HG03097 (cell line): ENCODE measurements at regions not wholly inside any gene's neighbourhood (a gene's known extent, or its start where the extent isn't known, plus 50 kb on each side); places are given as distances from the start of the nearest gene placed in this dataset.

ENCODE experiments used
- ATAC-seq: cut with Tn5 transposase; IDR thresholded peaks from one replicate; pipeline ENCODE4 v1.9.1; 2021; ENCODE audit not compliant: unreplicated experiment, low FRiP score

DNA sequence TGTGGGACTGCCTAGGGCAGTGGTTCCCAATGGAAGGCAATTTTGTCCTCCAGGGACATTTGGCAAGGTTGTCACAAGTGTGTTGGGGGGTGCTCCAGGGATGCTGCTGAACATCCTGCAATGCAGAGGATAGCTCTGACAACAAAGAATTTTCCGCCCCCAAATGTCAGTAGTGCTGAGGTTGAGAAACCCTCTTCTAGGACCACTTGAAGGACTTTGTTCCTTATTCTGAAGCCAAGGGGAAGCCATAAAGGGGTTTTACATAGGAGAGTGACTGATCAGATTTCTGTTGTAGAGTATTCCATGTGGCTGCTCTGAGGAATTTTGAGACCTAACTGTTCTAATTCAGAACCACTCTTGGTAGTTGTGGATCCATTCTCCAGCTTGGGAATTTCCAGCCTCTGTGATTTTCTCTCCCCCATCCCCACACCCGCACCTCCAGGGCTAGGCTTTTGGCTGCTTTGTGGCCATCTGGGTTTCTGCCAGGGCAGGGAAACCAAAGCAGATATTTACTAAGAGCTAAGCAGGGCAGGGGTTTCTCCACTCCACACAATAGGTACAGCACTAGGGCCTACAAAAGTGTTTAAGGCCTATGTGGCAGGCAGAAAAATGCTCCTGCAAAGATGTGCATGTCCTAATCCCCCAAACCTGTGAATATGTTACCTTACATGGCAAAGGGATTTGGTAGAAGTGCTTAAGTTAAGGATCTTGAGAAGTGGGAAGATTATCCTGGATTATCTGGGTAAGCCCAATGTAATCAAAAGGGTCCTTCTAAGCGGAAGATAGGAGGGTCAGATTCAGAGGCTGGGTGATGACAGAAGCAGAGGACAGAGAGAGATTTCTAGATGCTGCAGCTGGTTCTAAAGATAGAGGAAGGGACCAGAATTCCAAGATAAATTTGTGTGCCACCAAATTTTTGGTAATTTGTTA lies 135.4 kb downstream of the TMEM17 start:
- no peak for ATAC-seq

DNA sequence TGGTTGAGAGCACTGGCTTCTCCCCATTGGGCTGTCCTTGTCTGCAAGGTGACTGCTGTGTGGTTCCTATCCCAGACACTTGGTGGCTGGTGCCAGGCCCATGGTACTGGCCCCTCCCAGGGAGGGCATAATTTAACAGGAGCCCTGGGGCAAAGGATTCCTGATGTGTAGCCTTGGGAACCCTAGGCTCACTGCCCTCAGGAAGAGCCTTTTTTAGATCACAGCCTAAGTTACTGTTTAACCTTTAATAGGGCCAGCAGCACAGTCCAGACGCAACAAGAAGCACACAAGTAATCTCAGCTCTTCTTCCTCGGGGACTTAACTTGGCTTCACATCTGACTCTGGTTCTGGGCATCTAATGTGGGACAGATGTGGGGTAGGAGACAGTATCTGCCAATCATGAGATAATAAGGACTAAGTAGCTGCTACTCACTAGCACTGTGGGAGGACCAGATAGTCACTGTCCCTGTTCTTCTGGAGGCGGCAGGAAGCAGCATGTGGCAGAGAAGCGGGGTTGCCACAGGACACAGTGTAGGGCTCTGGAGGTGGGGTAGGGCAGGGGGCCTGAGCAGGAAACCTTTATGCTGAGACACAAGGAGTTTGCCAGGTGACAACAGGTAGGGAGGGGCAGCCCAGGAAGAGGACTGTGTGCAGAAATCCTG lies 136.3 kb downstream of the TMEM17 start:
- ATAC-seq, result no peak

DNA sequence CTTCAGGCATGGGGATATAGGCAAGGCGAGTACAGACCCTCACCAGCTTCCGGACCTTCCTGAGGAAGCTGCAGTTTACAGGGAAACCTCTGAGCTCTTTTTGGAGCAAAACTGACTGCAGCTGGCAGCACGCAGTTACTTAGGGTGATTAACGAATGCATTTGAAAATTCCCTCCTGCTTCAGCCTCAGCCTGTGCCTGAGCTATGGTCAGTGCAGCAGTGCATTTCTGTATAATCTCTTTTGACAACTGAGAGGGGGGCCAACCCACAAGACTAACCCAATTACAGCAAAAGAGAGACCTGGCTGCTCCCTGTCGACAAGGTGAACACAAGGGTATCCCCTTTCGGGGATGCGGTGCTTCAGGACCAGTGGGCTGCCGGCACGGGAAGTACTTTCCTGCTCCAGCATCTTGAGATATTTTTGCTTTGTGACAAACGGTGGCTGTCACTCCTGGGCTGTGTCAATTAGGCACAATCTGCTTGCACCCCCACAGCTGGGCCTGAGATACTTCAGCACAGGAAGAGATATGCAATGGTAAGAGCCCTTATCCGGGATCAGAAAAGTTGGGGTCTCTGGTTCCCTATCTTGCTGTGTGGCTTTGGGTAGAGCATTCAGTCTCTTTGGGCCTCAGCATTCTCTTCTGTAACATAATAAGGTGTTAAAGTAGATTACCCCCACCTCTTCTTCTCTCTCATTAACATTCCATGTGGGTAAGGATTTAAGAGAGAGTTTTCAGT lies 141.0 kb downstream of the TMEM17 start:
- no peak for ATAC-seq

DNA sequence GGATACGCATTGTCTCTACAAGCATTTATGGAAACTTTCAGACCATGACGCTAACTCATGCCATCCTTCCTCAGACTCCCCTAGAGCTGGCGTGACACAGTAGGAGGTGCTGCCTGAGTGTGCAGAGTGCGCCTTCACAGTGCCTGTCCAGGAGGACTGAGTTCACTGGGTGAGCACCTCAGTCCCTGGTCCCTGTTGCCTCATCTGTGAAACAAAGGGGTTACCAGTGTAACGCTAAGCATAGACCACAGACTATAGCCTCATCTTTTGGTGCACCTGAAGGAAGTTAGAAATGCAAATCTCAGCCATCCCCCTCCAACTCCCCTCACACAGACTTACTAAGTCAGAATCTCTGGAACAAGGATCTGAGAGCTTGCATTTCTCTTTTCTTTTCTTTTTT lies 142.8 kb downstream of the TMEM17 start:
- peak; percentile 60 for ATAC-seq

DNA sequence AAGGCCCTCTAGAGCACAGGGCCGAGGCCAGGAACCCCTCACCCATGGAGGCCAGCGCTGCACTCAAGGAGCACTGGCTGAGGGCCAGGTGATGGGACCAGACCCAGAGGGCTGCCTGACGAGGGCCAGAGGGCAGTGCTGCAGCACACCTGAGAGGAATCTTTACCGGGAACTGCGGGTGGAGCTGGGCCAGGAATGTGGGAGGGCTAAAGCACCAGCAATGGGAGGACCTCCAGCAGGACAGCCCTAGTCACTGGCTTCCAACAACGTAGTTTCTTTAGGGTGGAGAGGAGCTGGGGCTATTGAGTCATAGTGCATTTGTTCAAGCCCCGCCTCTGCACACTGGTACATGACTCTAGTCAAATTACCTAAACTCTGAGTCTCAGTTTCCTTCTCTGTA lies 143.4 kb downstream of the TMEM17 start:
- ATAC-seq, result no peak

DNA sequence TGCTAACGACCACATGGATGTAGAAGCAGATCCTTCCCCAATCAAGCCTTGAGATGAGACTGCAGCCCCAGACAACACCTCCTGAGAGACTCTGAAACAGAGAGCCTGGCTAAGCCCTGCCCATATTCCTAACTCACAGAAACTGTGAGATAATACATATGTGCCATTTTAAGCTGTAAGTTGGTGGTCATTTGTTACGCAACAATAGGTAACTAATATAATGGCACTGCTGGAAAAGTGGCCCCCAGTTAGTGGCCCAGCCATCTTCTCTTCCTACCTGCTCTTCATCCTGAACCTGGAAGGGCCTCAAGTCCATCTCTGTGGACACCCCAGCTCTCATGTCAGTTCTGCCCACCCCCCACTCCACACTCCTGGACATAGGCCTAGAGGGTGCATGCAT lies 144.0 kb downstream of the TMEM17 start:
- ATAC-seq, result no peak

DNA sequence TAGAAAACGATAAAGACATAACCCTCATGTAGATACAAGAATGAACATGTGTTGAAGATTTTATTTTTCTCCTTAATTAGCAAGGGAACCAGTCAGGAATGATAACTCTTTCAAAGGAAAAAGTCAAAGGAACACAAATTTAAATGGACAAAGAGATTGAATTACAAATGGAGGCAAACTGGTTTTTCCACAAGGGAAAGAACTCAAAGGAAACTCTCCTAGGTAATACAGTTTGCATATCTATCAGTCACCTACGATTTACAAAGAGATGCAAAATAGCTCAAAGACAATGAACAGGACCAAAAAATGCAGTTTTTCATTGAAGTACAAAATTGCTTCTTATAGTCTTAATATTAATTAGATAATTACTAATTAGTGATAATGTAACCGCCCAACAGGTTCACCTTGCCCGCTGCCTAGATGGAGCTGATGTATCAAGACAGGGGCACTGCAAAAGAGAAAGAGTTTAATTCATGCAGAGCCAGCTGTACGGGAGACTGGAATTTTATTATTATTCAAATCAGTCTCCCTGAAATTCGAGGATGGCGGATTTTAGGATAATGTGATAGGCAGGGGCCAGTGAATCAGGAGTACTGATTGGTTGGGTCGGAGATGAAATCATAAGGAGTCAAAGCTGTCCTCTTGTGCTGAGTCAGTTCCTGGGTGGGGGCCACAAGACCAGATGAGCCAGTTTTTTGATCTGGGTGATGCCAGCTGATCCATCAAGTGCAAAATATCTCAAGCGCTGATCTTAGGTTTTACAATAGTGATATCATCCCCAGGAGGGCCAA lies 151.0 kb downstream of the TMEM17 start:
- no peak for ATAC-seq

DNA sequence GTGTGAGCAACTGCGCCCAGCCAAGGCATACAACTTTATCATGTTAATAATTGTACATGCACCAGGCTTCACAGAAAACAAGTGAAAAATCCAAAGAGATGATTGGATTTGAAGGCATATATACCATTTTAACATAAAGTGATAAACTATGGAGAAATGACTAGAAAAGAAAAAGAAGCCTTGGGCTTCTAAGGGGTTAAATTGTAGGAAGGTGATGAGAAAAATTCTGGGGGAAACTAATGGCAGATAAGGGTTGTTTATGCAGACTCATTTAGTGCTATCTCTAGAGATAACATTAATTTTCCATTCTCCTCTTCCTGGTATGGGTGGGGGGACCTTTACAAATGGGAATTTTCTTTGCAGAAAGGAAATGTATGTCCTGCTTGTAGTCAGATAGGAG lies 154.0 kb downstream of the TMEM17 start:
- ATAC-seq, result no peak

DNA sequence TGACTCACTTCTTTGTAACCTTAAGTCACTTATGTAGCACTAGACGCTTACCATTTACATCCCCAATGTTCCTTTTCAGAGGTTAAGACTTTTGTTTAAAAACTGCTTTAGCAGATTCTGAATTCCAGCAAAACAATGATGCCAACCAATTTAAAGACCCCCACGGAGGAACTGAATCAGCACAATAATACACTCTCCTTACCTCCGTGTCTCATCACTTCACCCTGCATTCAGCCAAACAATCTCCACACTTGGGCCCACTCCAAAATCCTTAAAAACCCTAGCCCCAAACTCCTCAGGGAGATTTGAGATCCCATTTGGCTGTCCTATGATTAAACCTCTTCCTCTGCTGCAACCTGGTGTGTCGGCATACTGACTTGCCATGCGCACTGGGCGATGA lies 153.9 kb downstream of the B3GNT2 start:
- no peak for ATAC-seq

DNA sequence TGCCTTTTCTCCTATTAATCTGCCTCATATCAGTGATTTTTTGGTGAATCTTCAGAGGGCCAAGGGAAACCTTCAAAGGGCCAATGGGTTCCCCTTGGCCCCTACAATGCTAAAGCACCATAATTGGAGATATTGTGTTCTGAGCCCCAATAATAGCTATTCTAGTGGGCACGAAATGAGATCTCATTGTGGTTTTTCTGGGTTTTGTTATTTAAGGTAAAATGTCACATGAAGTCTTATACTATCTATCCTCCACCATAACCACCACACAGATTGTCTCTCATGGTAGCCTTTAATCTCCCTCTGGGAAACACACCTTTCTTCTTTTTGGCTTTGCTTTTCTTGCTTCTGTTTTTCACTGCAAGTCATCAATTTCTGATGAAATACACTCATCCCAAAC lies 152.8 kb downstream of the B3GNT2 start:
- no peak for ATAC-seq

DNA sequence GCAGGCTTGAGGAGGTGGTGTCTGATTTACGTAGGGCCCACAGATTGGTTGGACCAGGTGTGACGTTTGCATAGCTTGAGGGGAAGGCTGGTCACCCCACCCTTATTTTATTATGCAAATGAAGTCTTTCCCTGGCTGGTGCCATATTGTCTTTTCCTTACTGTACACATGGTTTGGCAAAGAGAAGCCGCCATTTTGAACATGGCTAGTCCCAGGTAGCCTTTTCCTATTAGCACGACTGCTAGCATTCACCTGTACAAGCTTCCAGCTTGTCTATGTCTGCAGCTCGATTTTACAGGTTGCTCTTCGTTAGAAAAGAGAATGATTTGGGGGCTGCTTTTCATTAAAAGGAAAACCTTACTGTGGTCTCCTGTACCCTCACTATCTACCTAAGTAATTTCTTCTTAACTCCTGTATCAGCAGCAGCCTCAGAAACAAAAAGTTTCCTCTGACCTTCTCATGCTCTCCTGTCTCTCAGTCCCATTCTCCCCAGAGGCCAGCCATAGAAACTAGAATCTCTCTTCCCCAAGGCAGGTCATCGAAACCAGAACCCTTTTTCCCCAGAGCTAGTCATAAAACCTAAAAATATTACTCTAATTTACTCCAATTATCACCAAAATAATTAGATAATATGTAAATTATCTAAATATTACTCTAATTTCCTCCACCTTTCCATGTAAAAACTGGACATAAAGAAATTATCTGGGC lies 151.8 kb downstream of the B3GNT2 start:
- ATAC-seq, result no peak

DNA sequence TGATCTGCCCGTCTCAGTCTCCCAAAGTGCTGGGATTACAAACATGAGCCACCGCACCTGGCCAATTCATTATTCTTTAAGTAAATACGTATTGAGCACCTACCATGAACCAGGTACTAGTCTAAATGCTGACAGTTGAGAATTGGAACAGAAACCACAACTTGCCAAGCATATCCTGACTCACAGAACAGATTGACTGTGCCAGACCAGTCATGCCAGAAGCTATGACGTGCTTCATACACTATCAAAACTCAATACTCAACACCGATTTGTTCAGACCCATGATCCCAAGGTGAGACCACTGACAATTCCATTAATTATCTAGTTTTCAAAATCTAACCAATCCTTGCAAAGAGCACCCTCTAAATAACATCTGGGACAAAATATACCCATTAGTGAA lies 148.6 kb downstream of the B3GNT2 start:
- peak; percentile 56 for ATAC-seq

DNA sequence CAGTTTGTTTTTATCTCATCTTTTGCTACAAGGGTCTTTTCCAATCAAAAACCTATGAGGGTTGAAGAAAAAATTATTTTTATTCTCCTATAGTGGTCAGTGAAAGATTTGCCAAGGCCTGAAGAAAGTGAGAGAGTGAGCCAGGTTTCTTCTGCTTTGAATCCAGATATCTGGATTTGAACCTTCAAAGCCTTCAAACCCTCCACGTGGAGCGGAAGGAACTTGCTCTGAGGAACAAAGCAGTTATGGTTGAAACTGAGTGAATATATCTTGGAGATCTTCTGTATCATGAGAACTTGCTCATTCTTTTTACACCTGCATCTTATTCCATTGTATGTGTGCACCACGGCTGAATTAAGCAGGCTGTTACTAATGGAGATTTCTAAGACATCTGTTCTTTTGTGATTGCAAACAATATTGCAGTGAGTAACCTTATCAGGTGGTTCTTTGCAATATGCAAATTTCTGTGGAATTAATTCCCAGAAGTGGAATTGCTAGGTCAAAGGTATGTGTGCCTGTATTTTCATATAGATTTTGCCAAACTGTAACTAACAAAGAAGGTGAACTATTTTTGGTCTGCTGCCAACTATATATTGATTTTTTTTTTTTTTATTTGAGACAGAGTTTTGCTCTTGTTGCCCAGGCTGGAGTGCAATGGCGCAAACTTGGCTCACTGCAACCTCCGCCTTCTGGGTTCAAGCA lies 147.9 kb downstream of the B3GNT2 start:
- ATAC-seq, result no peak

DNA sequence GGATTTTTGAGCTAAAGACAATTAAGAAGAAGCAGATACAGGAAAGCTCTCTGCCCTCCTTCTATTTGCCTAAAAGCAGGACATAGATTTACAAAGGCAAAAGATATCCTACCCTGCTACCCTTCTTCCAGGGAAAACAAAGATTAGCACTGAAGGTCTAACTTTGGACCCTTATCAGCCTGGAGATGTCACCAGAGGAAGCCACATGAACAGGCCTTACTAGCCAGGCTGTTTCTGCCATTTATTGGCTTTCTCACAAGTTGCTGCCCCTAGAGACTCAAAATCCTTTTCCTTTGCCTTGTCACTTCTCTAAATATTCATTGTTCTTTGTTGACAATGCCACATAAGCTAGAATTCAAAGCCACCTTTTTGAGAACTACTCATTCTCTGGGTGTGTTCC lies 147.3 kb downstream of the B3GNT2 start:
- no peak for ATAC-seq

DNA sequence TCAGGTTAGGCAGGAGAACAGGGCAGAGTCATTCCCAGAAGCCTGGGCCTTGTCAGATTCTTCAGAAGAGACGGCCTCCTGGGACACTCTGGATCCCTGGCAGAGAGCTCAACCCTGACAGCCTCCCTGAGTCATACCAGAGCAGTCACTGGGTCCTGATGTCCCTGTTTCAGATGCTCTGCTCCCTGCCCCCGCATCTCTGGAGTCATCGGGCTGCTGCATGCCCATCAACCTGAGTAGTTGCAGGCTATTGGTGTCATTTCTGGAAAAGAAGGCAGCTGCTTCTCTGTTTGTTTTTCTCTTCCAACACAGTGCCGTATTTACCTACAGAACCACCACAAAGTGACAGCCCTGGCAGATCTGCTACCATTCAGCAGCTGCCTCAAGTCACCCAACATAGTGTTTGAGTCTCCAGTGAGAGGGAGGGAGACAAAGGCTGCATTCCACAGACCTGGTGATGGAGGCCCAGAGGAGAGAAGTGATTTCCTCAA lies 145.1 kb downstream of the B3GNT2 start:
- ATAC-seq, result no peak

DNA sequence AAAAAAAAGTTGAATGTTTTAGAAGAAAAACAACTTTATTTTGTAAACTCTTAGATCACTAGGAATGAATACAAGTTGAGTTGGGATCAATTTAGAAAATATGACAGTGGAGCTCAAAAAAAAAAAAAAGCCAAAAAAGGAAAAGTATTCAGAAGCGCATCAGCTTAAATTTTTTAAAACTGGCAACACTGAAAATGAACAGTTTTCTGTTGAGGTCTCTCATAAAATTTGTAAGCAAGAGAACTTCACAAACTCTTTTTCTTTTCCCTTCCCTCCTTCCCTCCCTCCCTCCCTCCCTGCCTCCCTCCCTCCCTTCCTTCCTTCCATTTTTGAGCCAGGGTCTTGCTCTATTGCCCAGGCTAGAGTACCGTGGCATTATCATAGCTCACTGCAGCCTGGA lies 143.9 kb downstream of the B3GNT2 start:
- no peak for ATAC-seq

DNA sequence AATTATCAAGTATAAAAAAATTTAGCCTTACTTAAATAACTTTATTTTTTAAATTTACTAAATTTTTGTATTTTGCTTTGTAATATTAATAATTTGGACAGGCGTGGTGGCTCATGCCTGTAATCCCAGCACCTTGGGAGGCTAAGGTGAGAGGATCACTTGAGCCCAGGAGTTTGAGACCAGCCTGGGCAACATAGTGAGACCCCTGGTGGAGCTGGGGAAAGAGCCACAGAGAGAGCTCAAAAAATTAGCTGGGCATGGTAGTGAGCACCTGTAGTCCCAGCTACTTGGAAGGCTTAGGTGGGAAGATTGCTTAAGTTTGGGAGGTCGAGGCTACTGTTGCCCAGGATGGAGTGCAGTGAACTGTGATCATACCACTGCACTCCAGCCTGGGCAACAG lies 143.5 kb downstream of the B3GNT2 start:
- ATAC-seq, result no peak

DNA sequence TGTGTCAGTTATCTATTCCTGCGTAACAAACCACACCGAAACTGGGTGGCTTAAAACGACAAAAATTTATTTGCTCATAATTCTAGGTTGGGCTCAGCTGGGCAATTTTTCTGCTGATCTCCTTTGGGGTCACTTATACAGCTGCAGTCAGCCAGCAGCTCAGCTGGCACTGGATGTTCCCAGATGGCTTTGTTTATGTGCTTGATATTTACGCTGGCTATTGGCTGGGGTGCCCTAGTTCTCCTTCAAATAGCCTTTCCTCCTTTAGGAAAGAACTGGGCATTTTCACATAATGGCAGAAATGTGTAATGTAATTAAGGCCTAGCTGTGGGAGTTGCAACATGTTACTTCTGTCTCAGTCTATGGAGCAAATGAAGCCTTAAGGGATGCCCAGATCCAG lies 142.2 kb downstream of the B3GNT2 start:
- ATAC-seq, result no peak

DNA sequence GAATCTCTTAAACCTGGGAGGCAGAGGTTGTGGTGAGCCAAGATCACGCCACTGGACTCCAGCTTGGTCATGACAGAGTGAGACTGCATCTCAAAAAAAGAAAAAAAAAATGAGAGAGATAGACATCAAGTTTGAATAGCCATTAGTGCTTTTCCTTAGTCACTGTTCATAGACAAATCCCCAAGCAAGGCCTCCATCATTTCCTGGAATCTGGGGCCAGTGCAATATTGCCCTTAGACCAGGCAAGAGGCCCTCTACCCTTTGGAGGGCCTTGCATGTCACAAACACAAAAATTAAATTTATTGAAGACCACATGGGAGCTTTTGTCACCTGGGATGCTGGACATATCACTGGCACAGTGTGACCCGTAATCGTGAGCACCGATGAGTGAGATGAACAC lies 141.5 kb downstream of the B3GNT2 start:
- no peak for ATAC-seq
